ENCODE measurements at regions not wholly inside any gene's neighbourhood (a gene's known extent, or its start where the extent isn't known, plus 50 kb on each side); places are given as distances from the start of the nearest gene placed in this dataset.

DNA sequence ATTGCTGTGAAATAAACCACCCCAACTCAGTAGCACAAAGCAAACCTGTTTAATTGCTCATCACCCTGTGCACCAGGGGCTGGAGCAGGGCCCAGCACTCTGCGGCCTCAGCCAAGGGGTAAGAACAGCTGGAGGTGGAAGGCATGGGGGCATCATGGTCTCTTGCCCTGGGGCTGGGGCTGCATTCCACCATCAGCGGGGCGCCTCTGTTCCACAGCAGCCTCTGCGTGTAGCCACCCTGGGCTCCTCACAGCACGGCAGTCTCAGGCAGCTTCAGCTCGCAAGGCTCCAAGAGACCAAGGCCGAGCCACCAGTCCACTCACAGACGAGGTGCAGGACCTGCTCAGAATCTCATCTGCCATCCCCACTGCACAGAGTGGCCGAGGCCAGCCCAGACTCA, 630.7 kb downstream of the TBC1D22A start:
- H3K9ac ChIP-seq (ENCODE audit: low read length): no peak overlapping the region
- H2AFZ ChIP-seq (ENCODE audit: low read length): no peak overlapping the region
- H4K20me1 ChIP-seq (ENCODE audit: insufficient read depth, low read length): no peaks in the 10 kb centered on the region
- H3K4me2 ChIP-seq (ENCODE audit: low read depth, low read length): no peak overlapping the region
- no peaks in the 10 kb centered on the region for H3K36me3 ChIP-seq (replicated peaks; ENCODE audit: insufficient read depth, low read length)
- peaks cover 4% of the 10 kb centered on the region; the same call in 1 of the 2 replicates for H3K27me3 ChIP-seq (replicated peaks; ENCODE audit: insufficient read depth, low read length)
- no peaks in the 10 kb centered on the region for H3K4me1 ChIP-seq (ENCODE audit: low read length)
- no peaks in the 10 kb centered on the region for H3K9me2 ChIP-seq (replicated peaks; ENCODE audit: insufficient read depth, low read length)
- no peaks in the 10 kb centered on the region for H3K9me3 ChIP-seq (replicated peaks; ENCODE audit: insufficient read depth, low read length)
- no peaks in the 10 kb centered on the region for H3F3A ChIP-seq (ENCODE audit: insufficient read depth, low read length)
- no peak overlapping the region for H3K4me3 ChIP-seq (ENCODE audit: low read length)
- DNase-seq: no peak
- H3K27ac ChIP-seq (ENCODE audit: low read length): no peak overlapping the region
- H3K79me2 ChIP-seq (ENCODE audit: low read length): no peaks in the 10 kb centered on the region
- no peak for TF ChIP-seq EZH2 (optimal IDR thresholded peaks at IDR 0.05; ENCODE audit: low read depth, low read length)
- TF ChIP-seq, protein P1, sequence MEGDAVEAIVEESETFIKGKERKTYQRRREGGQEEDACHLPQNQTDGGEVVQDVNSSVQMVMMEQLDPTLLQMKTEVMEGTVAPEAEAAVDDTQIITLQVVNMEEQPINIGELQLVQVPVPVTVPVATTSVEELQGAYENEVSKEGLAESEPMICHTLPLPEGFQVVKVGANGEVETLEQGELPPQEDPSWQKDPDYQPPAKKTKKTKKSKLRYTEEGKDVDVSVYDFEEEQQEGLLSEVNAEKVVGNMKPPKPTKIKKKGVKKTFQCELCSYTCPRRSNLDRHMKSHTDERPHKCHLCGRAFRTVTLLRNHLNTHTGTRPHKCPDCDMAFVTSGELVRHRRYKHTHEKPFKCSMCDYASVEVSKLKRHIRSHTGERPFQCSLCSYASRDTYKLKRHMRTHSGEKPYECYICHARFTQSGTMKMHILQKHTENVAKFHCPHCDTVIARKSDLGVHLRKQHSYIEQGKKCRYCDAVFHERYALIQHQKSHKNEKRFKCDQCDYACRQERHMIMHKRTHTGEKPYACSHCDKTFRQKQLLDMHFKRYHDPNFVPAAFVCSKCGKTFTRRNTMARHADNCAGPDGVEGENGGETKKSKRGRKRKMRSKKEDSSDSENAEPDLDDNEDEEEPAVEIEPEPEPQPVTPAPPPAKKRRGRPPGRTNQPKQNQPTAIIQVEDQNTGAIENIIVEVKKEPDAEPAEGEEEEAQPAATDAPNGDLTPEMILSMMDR (IDR thresholded peaks at IDR 0.05; ENCODE audit: low read length): no peak
- no peak for TF ChIP-seq EZH2phosphoT487 (IDR thresholded peaks at IDR 0.05; ENCODE audit: low read length)

DNA sequence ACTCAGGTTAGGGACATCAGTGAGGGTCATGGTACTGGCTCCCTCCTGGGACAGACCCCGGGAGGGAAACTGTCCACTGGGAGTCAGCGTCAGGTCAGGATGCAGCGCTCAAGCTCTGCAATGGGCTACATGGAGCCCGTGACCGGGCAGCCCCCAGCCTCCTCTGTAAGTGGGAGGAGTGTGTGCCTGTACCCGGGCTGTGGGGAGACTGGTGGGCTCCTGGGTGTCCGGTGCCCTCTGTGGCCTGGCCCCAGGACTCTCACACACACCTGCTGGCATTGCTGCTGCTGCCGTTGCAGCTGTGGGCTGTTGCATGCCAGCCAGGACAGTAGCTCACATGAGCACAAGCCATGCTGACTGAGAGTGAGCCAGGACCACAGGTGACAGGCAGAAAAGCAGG, 630.3 kb downstream of the TBC1D22A start:
- H3K9me3 ChIP-seq (replicated peaks; ENCODE audit: insufficient read depth, low read length): no peaks in the 10 kb centered on the region
- no peak overlapping the region for H3K27ac ChIP-seq (ENCODE audit: low read length)
- H3F3A ChIP-seq (ENCODE audit: insufficient read depth, low read length): no peaks in the 10 kb centered on the region
- no peak overlapping the region for H3K9ac ChIP-seq (ENCODE audit: low read length)
- peaks cover 4% of the 10 kb centered on the region; the same call in 1 of the 2 replicates for H3K27me3 ChIP-seq (replicated peaks; ENCODE audit: insufficient read depth, low read length)
- no peaks in the 10 kb centered on the region for H3K4me1 ChIP-seq (ENCODE audit: low read length)
- H3K9me2 ChIP-seq (replicated peaks; ENCODE audit: insufficient read depth, low read length): no peaks in the 10 kb centered on the region
- no peaks in the 10 kb centered on the region for H3K79me2 ChIP-seq (ENCODE audit: low read length)
- TF ChIP-seq, protein P1 (IDR thresholded peaks at IDR 0.05; ENCODE audit: low read length): no peak
- TF ChIP-seq EZH2phosphoT487 (IDR thresholded peaks at IDR 0.05; ENCODE audit: low read length): no peak
- H3K4me3 ChIP-seq (ENCODE audit: low read length): no peak overlapping the region
- no peak for DNase-seq
- no peak overlapping the region for H3K4me2 ChIP-seq (ENCODE audit: low read depth, low read length)
- no peak overlapping the region for H2AFZ ChIP-seq (ENCODE audit: low read length)
- H3K36me3 ChIP-seq (replicated peaks; ENCODE audit: insufficient read depth, low read length): no peaks in the 10 kb centered on the region
- H4K20me1 ChIP-seq (ENCODE audit: insufficient read depth, low read length): no peaks in the 10 kb centered on the region

DNA sequence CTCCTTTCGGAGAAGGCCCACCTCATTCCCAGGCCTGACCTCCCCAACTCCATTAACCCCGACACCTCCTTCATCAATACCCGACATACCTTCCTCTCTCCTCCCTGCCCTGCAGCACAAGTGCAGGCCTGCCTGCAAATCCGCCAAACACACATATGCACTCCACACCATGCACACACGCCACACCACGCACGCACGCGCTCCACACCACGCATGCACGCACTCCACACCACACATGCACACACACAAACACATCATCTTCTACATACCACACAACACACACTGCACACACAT, 629.6 kb downstream of the TBC1D22A start:
- H3F3A ChIP-seq (ENCODE audit: insufficient read depth, low read length): no peaks in the 10 kb centered on the region
- no peaks in the 10 kb centered on the region for H3K36me3 ChIP-seq (replicated peaks; ENCODE audit: insufficient read depth, low read length)
- H3K4me3 ChIP-seq (ENCODE audit: low read length): no peak overlapping the region
- no peaks in the 10 kb centered on the region for H3K9me3 ChIP-seq (replicated peaks; ENCODE audit: insufficient read depth, low read length)
- no peak overlapping the region for H3K4me2 ChIP-seq (ENCODE audit: low read depth, low read length)
- H3K9me2 ChIP-seq (replicated peaks; ENCODE audit: insufficient read depth, low read length): no peaks in the 10 kb centered on the region
- no peaks in the 10 kb centered on the region for H3K79me2 ChIP-seq (ENCODE audit: low read length)
- peaks cover 4% of the 10 kb centered on the region for H3K27me3 ChIP-seq (replicated peaks; ENCODE audit: insufficient read depth, low read length)
- no peaks in the 10 kb centered on the region for H4K20me1 ChIP-seq (ENCODE audit: insufficient read depth, low read length)
- H3K4me1 ChIP-seq (ENCODE audit: low read length): no peaks in the 10 kb centered on the region
- H3K9ac ChIP-seq (ENCODE audit: low read length): no peak overlapping the region
- DNase-seq: no peak
- no peak for TF ChIP-seq EZH2phosphoT487 (IDR thresholded peaks at IDR 0.05; ENCODE audit: low read length)
- TF ChIP-seq, protein P1 (IDR thresholded peaks at IDR 0.05; ENCODE audit: low read length): no peak
- no peak for TF ChIP-seq EZH2 (optimal IDR thresholded peaks at IDR 0.05; ENCODE audit: low read depth, low read length)
- H3K27ac ChIP-seq (ENCODE audit: low read length): no peak overlapping the region
- no peak overlapping the region for H2AFZ ChIP-seq (ENCODE audit: low read length)

Data from MM.1S (cell line).